ENCODE measurements at regions not wholly inside any gene's neighbourhood (a gene's known extent, or its start where the extent isn't known, plus 50 kb on each side); places are given as distances from the start of the nearest gene placed in this dataset.

DNA sequence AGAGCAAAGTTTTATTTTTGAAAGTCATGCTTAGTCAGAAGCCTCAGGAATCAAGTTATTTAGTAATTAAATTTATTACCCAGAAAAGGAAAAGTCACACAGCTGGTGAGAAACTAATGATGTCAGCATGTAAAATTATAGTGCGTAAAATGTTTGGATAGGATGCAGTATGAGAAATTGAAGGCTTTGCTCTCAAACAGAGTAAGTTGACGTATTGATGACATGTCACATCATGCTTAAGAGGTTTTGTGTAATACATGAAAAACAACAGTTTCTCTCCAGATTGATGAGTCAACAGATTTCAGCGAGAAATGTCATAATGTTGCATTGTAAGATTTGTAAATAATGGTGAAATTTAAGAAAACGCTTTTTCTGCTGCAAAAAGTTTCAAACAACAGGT, 769.8 kb downstream of the METTL15 start:
- Histone ChIP-seq H3K27ac (ENCODE audit: low read length) (no peak overlapping the region), H3K4me1 (ENCODE audit: control insufficient read depth, insufficient read depth, low read length) (no peaks in the 10 kb centered on the region), H3K9me3 (replicated peaks; ENCODE audit: control insufficient read depth, low read depth, low read length) (no peaks in the 10 kb centered on the region), H3K4me3 (ENCODE audit: low read length) (no peak overlapping the region), H3K27me3 (ENCODE audit: control insufficient read depth, insufficient read depth, low read length) (no peaks in the 10 kb centered on the region), H3K36me3 (ENCODE audit: control insufficient read depth, insufficient read depth, low read length) (no peaks in the 10 kb centered on the region)
- WGBS (ENCODE audit: insufficient coverage): 83% methylated on average over 1 of the region's 4 CpGs
- no peak for DNase-seq

DNA sequence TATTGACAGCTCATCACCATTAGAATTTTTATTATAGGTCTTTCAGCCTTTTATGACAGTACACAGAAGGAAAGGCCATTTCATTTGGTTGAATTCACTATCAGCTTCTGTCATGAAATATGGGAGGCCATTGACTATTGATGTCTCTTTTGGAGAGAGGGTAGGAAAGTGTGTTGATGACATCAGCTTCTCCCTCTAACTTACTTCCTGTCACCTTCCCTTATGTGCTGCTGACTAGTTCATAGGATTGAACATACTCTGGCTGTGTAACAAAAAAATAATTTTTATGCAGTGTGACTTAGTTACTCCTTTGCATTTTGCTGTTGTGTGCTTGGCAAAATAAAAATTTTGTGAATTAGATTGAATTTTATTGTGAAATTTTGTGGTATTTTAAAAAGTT, 769.2 kb downstream of the METTL15 start:
- no peaks in the 10 kb centered on the region for H3K4me1 ChIP-seq (ENCODE audit: control insufficient read depth, insufficient read depth, low read length)
- H3K4me3 ChIP-seq (ENCODE audit: low read length): no peak overlapping the region
- DNase-seq: no peak
- H3K27me3 ChIP-seq (ENCODE audit: control insufficient read depth, insufficient read depth, low read length): no peaks in the 10 kb centered on the region
- no peaks in the 10 kb centered on the region for H3K36me3 ChIP-seq (ENCODE audit: control insufficient read depth, insufficient read depth, low read length)
- H3K9me3 ChIP-seq (replicated peaks; ENCODE audit: control insufficient read depth, low read depth, low read length): no peaks in the 10 kb centered on the region
- H3K27ac ChIP-seq (ENCODE audit: low read length): no peak overlapping the region

DNA sequence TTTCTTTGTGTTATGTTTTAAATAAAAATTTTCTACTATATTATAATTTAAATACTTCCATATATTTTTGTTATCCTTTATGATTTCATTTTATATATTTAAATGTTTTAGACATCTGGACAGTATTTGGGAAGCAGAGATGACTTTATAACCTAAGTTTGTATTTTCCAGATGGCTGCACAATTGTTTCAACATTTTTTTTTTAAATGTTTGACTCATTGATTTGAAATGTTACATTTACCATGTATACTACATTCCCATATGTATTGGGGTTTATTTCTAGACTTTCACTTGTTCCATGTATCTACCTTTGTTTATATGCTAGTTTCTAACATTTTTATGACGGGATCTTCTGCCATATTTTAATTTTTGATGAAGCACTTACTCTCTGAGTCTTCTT, 766.5 kb downstream of the METTL15 start:
- peak; percentile 11 for DNase-seq
- no peak overlapping the region for H3K27ac ChIP-seq (ENCODE audit: low read length)
- H3K36me3 ChIP-seq (ENCODE audit: control insufficient read depth, insufficient read depth, low read length): no peaks in the 10 kb centered on the region
- H3K27me3 ChIP-seq (ENCODE audit: control insufficient read depth, insufficient read depth, low read length): no peaks in the 10 kb centered on the region
- no peak overlapping the region for H3K4me3 ChIP-seq (ENCODE audit: low read length)
- no CpG with 5 or more reads among the region's 1 CpG for WGBS (ENCODE audit: insufficient coverage)
- no peaks in the 10 kb centered on the region for H3K9me3 ChIP-seq (replicated peaks; ENCODE audit: control insufficient read depth, low read depth, low read length)
- H3K4me1 ChIP-seq (ENCODE audit: control insufficient read depth, insufficient read depth, low read length): no peaks in the 10 kb centered on the region

DNA sequence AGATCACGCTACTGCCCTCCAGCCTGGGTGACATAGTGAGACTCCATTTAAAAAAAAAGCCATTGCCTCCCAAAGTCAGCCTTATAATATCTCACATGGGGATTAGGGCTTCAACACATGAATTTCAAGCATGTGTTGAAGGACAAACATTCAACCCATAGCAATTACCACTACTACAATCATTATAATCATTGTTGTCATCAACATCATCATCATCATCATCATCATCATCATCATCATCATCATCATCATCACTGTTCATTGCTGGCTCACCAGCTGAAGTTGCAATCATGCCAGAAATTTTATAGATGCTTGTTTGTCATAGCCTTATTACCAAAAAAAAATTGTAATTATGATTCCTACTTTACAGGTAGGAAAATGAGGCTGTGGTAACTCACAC, 762.9 kb downstream of the METTL15 start:
- Histone ChIP-seq H3K4me1 (ENCODE audit: control insufficient read depth, insufficient read depth, low read length) (no peaks in the 10 kb centered on the region), H3K36me3 (ENCODE audit: control insufficient read depth, insufficient read depth, low read length) (no peaks in the 10 kb centered on the region), H3K4me3 (ENCODE audit: low read length) (no peak overlapping the region), H3K27me3 (ENCODE audit: control insufficient read depth, insufficient read depth, low read length) (no peaks in the 10 kb centered on the region), H3K27ac (ENCODE audit: low read length) (no peak overlapping the region), H3K9me3 (replicated peaks; ENCODE audit: control insufficient read depth, low read depth, low read length) (no peaks in the 10 kb centered on the region)
- DNase-seq: no peak
- WGBS (ENCODE audit: insufficient coverage): no CpG with 5 or more reads among the region's 1 CpG

DNA sequence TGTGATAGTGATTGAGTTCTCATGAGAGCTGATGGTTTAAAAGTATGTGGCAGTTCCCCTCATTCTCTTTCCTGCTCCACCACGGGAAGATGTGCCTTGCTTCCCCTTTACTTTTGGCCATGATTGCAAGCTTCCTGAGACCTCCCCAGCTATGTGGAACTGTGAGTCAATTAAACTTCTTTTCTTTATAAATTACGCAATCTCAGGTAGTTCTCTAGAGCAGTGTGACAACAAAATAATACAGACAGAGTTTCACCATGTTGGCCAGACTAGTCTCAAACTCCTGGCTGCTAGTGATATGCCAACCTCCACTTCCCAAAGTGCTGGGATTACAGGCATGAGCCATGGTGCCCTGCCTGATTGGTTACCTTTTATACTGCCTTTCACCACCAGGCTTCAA, 755.2 kb downstream of the METTL15 start:
- Histone ChIP-seq H3K27ac (ENCODE audit: low read length) (no peak overlapping the region), H3K4me1 (ENCODE audit: control insufficient read depth, insufficient read depth, low read length) (no peaks in the 10 kb centered on the region), H3K4me3 (ENCODE audit: low read length) (no peak overlapping the region), H3K9me3 (replicated peaks; ENCODE audit: control insufficient read depth, low read depth, low read length) (no peaks in the 10 kb centered on the region), H3K36me3 (ENCODE audit: control insufficient read depth, insufficient read depth, low read length) (no peaks in the 10 kb centered on the region), H3K27me3 (ENCODE audit: control insufficient read depth, insufficient read depth, low read length) (no peaks in the 10 kb centered on the region)
- DNase-seq: no peak
- WGBS (ENCODE audit: insufficient coverage): 83% methylated on average over 1 of the region's 2 CpGs

DNA sequence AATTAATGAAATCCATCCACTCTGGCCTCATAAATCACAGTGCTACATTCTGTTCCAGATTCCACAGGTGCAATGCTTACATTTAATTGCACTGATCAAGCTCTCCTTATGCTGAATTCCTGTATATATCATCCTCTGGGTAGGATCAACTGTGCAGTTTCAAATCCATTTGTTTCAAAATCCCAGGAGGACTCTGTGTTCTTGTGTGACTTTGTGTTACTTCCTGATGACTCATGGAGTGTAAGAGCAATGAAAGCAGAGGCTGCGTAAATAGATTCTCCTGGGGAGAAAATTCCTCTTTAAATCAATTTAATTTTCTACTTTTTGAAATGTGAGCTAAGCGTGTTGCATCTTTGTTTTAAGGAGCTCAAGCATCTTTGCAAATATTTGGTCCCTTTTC, 752.7 kb downstream of the METTL15 start:
- no CpG with 5 or more reads among the region's 2 CpGs for WGBS (ENCODE audit: insufficient coverage)
- peaks cover 5% of the 10 kb centered on the region for H3K9me3 ChIP-seq (replicated peaks; ENCODE audit: control insufficient read depth, low read depth, low read length)
- peak; percentile 66 for DNase-seq
- no peaks in the 10 kb centered on the region for H3K36me3 ChIP-seq (ENCODE audit: control insufficient read depth, insufficient read depth, low read length)
- H3K4me3 ChIP-seq (ENCODE audit: low read length): no peak overlapping the region
- no peaks in the 10 kb centered on the region for H3K4me1 ChIP-seq (ENCODE audit: control insufficient read depth, insufficient read depth, low read length)
- no peaks in the 10 kb centered on the region for H3K27me3 ChIP-seq (ENCODE audit: control insufficient read depth, insufficient read depth, low read length)
- no peak overlapping the region for H3K27ac ChIP-seq (ENCODE audit: low read length)

DNA sequence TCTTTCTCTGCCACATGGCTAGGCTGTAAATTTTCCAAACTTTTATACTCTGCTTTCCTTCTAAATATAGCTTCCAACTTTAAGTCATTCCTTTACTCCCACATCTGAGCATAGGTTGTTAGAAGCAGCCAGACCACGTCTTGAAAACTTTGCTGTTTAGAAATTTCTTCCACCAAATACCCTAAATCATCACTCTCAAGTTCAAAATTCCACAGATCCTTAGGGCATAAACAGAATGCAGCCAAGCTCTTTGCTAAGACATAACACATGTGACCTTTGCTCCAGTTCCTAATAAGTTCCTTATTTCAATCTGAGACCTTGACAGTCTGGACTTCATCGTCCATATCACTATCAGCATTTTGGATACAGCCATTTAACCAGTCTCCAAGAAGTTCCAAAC, 749.9 kb downstream of the METTL15 start:
- H3K36me3 ChIP-seq (ENCODE audit: control insufficient read depth, insufficient read depth, low read length): no peaks in the 10 kb centered on the region
- 34% methylated on average over 2 of the region's 2 CpGs for WGBS (ENCODE audit: insufficient coverage)
- H3K27me3 ChIP-seq (ENCODE audit: control insufficient read depth, insufficient read depth, low read length): no peaks in the 10 kb centered on the region
- peak; percentile 8 for DNase-seq
- H3K9me3 ChIP-seq (replicated peaks; ENCODE audit: control insufficient read depth, low read depth, low read length): peaks cover 5% of the 10 kb centered on the region
- H3K4me1 ChIP-seq (ENCODE audit: control insufficient read depth, insufficient read depth, low read length): no peaks in the 10 kb centered on the region
- H3K27ac ChIP-seq (ENCODE audit: low read length): no peak overlapping the region
- no peak overlapping the region for H3K4me3 ChIP-seq (ENCODE audit: low read length)

DNA sequence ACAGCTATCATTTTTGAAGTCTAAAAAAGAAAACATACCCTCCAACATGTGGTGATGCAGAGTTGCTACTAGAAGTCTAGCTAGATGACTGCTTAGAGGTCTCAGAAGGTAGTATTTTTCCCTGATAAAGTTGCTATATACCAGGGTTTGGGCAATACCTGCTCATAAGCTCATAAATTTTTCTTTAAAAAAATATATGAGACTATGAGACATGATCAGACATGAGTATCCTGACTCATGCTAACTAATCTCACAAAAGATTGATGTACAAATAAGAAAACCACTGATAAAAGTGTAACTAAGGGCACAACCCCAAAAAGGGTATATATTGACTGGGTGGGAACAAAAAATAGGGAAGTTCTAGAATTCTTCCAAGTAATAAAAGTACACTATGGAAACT, 740.9 kb downstream of the METTL15 start:
- Histone ChIP-seq H3K4me1 (ENCODE audit: control insufficient read depth, insufficient read depth, low read length) (no peaks in the 10 kb centered on the region), H3K36me3 (ENCODE audit: control insufficient read depth, insufficient read depth, low read length) (no peaks in the 10 kb centered on the region), H3K4me3 (ENCODE audit: low read length) (no peak overlapping the region), H3K9me3 (replicated peaks; ENCODE audit: control insufficient read depth, low read depth, low read length) (peaks cover 6% of the 10 kb centered on the region), H3K27ac (ENCODE audit: low read length) (no peak overlapping the region), H3K27me3 (ENCODE audit: control insufficient read depth, insufficient read depth, low read length) (no peaks in the 10 kb centered on the region)
- no peak for DNase-seq

DNA sequence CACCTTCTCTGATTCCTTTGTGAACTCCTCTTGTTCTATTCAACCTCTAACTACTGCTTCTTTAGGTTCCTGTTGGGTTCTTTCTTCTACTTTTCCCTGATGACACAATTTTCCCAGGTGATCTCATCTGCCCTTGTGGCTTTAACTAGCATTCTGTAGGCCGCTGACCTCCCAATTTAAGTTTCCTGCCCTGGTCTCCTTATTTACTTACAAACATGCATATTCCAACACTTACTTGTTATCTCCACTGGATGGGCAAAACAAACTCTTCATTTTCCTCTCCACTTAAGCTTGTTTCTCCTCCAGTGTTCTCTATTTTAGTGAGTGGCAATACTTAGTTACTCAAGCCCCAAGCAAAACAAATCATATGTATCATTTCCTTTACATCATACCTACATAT, 734.5 kb downstream of the METTL15 start:
- 70% methylated on average over 1 of the region's 1 CpG for WGBS (ENCODE audit: insufficient coverage)

DNA sequence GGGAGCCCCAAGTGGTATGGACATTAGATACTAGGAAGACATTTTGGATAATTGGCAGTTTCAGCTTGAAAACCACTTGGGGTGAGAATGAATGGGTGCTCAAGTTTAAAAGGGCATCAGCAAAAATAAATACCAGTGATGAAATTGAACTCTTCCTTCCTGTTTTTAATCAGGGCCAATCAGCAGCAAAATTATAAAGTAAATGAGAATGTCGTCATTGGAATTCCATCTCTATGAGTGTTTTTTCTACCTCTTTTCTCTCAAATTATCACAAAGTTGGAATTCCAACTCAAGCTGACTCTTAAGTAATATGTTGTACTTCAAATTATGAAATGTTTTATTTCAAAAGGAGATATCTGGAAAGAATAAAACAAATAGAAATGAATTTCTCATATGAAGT, 730.6 kb downstream of the METTL15 start:
- Histone ChIP-seq H3K9me3 (replicated peaks; ENCODE audit: control insufficient read depth, low read depth, low read length) (no peaks in the 10 kb centered on the region), H3K27ac (ENCODE audit: low read length) (no peak overlapping the region), H3K27me3 (ENCODE audit: control insufficient read depth, insufficient read depth, low read length) (no peaks in the 10 kb centered on the region), H3K36me3 (ENCODE audit: control insufficient read depth, insufficient read depth, low read length) (no peaks in the 10 kb centered on the region), H3K4me3 (ENCODE audit: low read length) (no peak overlapping the region), H3K4me1 (ENCODE audit: control insufficient read depth, insufficient read depth, low read length) (no peaks in the 10 kb centered on the region)
- DNase-seq: no peak
- WGBS (ENCODE audit: insufficient coverage): no CpG with 5 or more reads among the region's 1 CpG

More for the DNA sequence above, 734.5 kb downstream of the METTL15 start:
- DNase-seq: no peak
- Histone ChIP-seq H3K4me3 (ENCODE audit: low read length) (no peak overlapping the region), H3K27ac (ENCODE audit: low read length) (no peak overlapping the region), H3K27me3 (ENCODE audit: control insufficient read depth, insufficient read depth, low read length) (no peaks in the 10 kb centered on the region), H3K4me1 (ENCODE audit: control insufficient read depth, insufficient read depth, low read length) (no peaks in the 10 kb centered on the region), H3K36me3 (ENCODE audit: control insufficient read depth, insufficient read depth, low read length) (no peaks in the 10 kb centered on the region), H3K9me3 (replicated peaks; ENCODE audit: control insufficient read depth, low read depth, low read length) (no peaks in the 10 kb centered on the region)

DNA sequence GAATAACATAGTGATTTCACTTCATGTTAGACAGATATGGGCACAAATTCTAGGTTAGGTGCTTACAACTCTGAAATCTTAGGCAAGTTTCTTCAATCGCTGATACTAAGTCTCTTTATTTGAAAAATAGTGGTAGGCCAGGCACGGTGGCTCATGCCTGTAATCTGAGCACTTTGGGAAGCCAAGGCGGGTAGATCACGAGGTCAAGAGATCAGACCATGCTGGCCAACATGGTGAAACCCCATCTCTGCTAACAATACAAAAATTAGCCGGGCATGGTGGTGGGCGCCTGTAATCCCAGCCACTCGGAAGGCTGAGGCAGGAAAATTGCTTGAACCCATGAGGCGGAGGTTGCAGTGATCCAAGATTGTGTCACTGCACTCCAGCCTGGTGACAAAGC, 729.4 kb downstream of the METTL15 start:
- Histone ChIP-seq H3K36me3 (ENCODE audit: control insufficient read depth, insufficient read depth, low read length) (no peaks in the 10 kb centered on the region), H3K4me1 (ENCODE audit: control insufficient read depth, insufficient read depth, low read length) (no peaks in the 10 kb centered on the region), H3K9me3 (replicated peaks; ENCODE audit: control insufficient read depth, low read depth, low read length) (no peaks in the 10 kb centered on the region), H3K4me3 (ENCODE audit: low read length) (no peak overlapping the region), H3K27me3 (ENCODE audit: control insufficient read depth, insufficient read depth, low read length) (no peaks in the 10 kb centered on the region), H3K27ac (ENCODE audit: low read length) (no peak overlapping the region)
- no peak for DNase-seq
- WGBS (ENCODE audit: insufficient coverage): 82% methylated on average over 8 of the region's 8 CpGs
